Testis (tissue), 2 donors: ENCODE measurements at regions not wholly inside any gene's neighbourhood (a gene's known extent, or its start where the extent isn't known, plus 50 kb on each side); places are given as distances from the start of the nearest gene placed in this dataset.

Experiments used
- CTCF ChIP-seq, 3 experiments: fragments of 450-650 bp in 2 of 3; fragments of 200-600 bp in 1 of 3; sonication (generic) in 1 of 3; IDR thresholded peaks; one replicate each; pipeline ENCODE4 v1.5.1; 2016 to 2019; ENCODE audit warnings: antibody characterized with exemption in 3 of 3, mild to moderate bottlenecking in 2 of 3, moderate library complexity in 1 of 3
- POLR2A ChIP-seq: fragments of 450-650 bp; IDR thresholded peaks from one replicate; pipeline ENCODE4 v1.6.1; 2017; ENCODE audit warnings: antibody characterized with exemption, mild to moderate bottlenecking, moderate library complexity

GRCh38 chr14:54330876-54331275 is 65.9 kb upstream of the CDKN3 start:
- TF ChIP-seq CTCF (IDR thresholded peaks at IDR 0.05) (no peak), POLR2A (no peak)
